ENCODE measurements at regions not wholly inside any gene's neighbourhood (a gene's known extent, or its start where the extent isn't known, plus 50 kb on each side); places are given as distances from the start of the nearest gene placed in this dataset.

DNA sequence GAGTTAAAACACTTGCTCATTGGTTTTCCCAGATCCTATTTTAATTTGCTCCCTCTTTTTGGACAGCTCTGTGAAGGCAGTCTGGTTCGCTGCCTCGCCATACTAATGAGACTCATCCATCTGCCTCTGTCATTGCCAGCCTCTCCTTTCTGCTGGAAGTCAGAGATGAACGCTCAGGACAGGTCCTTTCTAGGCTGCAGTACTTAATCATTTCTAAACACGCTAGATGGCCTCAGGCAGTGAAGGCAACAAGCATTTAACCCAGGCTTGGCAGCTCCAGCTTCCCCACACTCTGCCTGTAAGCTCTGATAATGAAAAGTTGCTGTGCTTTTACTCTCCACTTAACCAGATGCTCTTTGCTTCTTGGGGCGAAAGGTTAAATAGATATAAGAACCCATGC, 286.7 kb upstream of the POU3F2 start (continued):
- TF ChIP-seq, protein P1, sequence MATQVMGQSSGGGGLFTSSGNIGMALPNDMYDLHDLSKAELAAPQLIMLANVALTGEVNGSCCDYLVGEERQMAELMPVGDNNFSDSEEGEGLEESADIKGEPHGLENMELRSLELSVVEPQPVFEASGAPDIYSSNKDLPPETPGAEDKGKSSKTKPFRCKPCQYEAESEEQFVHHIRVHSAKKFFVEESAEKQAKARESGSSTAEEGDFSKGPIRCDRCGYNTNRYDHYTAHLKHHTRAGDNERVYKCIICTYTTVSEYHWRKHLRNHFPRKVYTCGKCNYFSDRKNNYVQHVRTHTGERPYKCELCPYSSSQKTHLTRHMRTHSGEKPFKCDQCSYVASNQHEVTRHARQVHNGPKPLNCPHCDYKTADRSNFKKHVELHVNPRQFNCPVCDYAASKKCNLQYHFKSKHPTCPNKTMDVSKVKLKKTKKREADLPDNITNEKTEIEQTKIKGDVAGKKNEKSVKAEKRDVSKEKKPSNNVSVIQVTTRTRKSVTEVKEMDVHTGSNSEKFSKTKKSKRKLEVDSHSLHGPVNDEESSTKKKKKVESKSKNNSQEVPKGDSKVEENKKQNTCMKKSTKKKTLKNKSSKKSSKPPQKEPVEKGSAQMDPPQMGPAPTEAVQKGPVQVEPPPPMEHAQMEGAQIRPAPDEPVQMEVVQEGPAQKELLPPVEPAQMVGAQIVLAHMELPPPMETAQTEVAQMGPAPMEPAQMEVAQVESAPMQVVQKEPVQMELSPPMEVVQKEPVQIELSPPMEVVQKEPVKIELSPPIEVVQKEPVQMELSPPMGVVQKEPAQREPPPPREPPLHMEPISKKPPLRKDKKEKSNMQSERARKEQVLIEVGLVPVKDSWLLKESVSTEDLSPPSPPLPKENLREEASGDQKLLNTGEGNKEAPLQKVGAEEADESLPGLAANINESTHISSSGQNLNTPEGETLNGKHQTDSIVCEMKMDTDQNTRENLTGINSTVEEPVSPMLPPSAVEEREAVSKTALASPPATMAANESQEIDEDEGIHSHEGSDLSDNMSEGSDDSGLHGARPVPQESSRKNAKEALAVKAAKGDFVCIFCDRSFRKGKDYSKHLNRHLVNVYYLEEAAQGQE (IDR thresholded peaks at IDR 0.05; ENCODE audit: low read depth, low read length), result no peak
- TF ChIP-seq, protein P2, sequence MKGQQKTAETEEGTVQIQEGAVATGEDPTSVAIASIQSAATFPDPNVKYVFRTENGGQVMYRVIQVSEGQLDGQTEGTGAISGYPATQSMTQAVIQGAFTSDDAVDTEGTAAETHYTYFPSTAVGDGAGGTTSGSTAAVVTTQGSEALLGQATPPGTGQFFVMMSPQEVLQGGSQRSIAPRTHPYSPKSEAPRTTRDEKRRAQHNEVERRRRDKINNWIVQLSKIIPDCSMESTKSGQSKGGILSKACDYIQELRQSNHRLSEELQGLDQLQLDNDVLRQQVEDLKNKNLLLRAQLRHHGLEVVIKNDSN (IDR thresholded peaks at IDR 0.05; ENCODE audit: borderline replicate concordance, low read depth), result no peak
- TF ChIP-seq YY1 (IDR thresholded peaks at IDR 0.05; ENCODE audit: low read depth) (no peak), EP300 (IDR thresholded peaks at IDR 0.05; ENCODE audit: borderline replicate concordance in 1 of 2, low read depth in 1 of 2, low read length in 1 of 2) (peak in 1 of 2 experiments; percentile 87; a peak in 2 of 4 replicates), GATA2 (CRISPR knock-in tag; IDR thresholded peaks at IDR 0.05) (peak; percentile 83)
- TF ChIP-seq, protein P3, sequence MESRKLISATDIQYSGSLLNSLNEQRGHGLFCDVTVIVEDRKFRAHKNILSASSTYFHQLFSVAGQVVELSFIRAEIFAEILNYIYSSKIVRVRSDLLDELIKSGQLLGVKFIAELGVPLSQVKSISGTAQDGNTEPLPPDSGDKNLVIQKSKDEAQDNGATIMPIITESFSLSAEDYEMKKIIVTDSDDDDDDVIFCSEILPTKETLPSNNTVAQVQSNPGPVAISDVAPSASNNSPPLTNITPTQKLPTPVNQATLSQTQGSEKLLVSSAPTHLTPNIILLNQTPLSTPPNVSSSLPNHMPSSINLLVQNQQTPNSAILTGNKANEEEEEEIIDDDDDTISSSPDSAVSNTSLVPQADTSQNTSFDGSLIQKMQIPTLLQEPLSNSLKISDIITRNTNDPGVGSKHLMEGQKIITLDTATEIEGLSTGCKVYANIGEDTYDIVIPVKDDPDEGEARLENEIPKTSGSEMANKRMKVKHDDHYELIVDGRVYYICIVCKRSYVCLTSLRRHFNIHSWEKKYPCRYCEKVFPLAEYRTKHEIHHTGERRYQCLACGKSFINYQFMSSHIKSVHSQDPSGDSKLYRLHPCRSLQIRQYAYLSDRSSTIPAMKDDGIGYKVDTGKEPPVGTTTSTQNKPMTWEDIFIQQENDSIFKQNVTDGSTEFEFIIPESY (IDR thresholded peaks at IDR 0.05; ENCODE audit: borderline replicate concordance, low read depth), result no peak
- TF ChIP-seq, protein P4, sequence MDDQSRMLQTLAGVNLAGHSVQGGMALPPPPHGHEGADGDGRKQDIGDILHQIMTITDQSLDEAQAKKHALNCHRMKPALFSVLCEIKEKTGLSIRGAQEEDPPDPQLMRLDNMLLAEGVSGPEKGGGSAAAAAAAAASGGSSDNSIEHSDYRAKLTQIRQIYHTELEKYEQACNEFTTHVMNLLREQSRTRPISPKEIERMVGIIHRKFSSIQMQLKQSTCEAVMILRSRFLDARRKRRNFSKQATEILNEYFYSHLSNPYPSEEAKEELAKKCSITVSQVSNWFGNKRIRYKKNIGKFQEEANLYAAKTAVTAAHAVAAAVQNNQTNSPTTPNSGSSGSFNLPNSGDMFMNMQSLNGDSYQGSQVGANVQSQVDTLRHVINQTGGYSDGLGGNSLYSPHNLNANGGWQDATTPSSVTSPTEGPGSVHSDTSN (IDR thresholded peaks at IDR 0.05), result no peak

DNA sequence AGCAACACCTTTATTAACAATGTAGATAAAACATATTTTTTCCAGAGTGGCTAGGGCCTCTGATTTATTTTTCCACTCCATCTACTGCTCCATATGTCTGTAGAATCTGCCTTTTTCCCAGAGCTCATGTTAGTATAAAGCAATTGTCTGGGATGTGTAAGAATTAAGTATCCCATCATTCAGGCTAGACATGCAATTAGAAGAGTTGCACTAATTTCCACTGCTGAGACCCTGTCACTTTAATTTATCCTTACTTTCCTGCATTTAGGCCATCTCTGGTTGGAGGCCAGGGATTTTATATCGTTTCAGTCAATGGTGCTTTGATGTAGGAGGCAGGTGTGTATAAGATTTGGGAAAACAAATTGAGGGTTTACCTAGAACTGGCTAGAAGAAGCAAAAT, 286.1 kb upstream of the POU3F2 start:
- Histone ChIP-seq H3K4me2 (no peak overlapping the region), H4K20me1 (ENCODE audit: insufficient read depth) (no peaks in the 10 kb centered on the region), H3K4me3 (ENCODE audit: low read depth in 2 of 2, low read length in 1 of 2) (no peak overlapping the region), H3K9me2 (no peaks in the 10 kb centered on the region), H3K9me3 (no peaks in the 10 kb centered on the region), H3K27ac (ENCODE audit: low read depth in 2 of 2, low read length in 1 of 2) (peak overlapping the region in 1 of 2 experiments; percentile 92; a peak in 2 of 4 replicates), H3K79me2 (ENCODE audit: insufficient read depth) (no peaks in the 10 kb centered on the region), H3K36me3 (replicated peaks in 1 of 2; ENCODE audit: control insufficient read depth in 1 of 2, insufficient read depth in 2 of 2, low read length in 1 of 2) (no peaks in the 10 kb centered on the region), H2AFZ (ENCODE audit: low read depth) (no peak overlapping the region), H3F3A (replicated peaks; ENCODE audit: insufficient read depth) (no peaks in the 10 kb centered on the region), H3K9ac (no peak overlapping the region), H3K27me3 (ENCODE audit: insufficient read depth) (no peaks in the 10 kb centered on the region), H3K4me1 (ENCODE audit: control insufficient read depth in 1 of 2, insufficient read depth in 2 of 2, low read depth in 1 of 2, low read length in 1 of 2) (peaks cover 0 to 18% of the 10 kb centered on the region in 2 experiments; a peak in 2 of 4 replicates)
- POLR2A ChIA-PET, result no interaction called here
- CTCF ChIA-PET, result interaction anchor here (1.3 to 1.4 kb wide), 2 partner anchors 13 to 23 kb away, joined by 3 to 4 read pairs; no protein-coding TSS in a partner anchor
- WGBS (ENCODE audit: low lambda C conversion rate), result 17% methylated on average over 1 of the region's 1 CpG
- no peak for DNase-seq
- TF ChIP-seq FOXM1 (IDR thresholded peaks at IDR 0.05; ENCODE audit: low read depth) (no peak), YY1 (IDR thresholded peaks at IDR 0.05; ENCODE audit: low read depth) (no peak), ELF1 (IDR thresholded peaks at IDR 0.05) (no peak), GATA2 (CRISPR knock-in tag; IDR thresholded peaks at IDR 0.05) (no peak), TEAD4 (IDR thresholded peaks at IDR 0.05; ENCODE audit: borderline replicate concordance, insufficient read depth) (no peak), RAD21 (IDR thresholded peaks at IDR 0.05; ENCODE audit: low read length) (no peak), POLR2AphosphoS5 (IDR thresholded peaks at IDR 0.05; ENCODE audit: low read depth, low read length) (no peak)
- TF ChIP-seq, protein P2 (IDR thresholded peaks at IDR 0.05; ENCODE audit: borderline replicate concordance, low read depth), result no peak
- TF ChIP-seq, protein P1 (IDR thresholded peaks at IDR 0.05; ENCODE audit: low read depth, low read length), result no peak
- TF ChIP-seq, protein P5, sequence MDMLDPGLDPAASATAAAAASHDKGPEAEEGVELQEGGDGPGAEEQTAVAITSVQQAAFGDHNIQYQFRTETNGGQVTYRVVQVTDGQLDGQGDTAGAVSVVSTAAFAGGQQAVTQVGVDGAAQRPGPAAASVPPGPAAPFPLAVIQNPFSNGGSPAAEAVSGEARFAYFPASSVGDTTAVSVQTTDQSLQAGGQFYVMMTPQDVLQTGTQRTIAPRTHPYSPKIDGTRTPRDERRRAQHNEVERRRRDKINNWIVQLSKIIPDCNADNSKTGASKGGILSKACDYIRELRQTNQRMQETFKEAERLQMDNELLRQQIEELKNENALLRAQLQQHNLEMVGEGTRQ (IDR thresholded peaks at IDR 0.05; ENCODE audit: borderline replicate concordance, low read depth, low read length), result no peak
- TF ChIP-seq, protein P6, sequence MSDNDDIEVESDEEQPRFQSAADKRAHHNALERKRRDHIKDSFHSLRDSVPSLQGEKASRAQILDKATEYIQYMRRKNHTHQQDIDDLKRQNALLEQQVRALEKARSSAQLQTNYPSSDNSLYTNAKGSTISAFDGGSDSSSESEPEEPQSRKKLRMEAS (IDR thresholded peaks at IDR 0.05; ENCODE audit: low read depth), result no peak
- TF ChIP-seq, protein P4 (IDR thresholded peaks at IDR 0.05), result no peak
